MM.1S (cell line): ENCODE measurements at regions not wholly inside any gene's neighbourhood (a gene's known extent, or its start where the extent isn't known, plus 50 kb on each side); places are given as distances from the start of the nearest gene placed in this dataset.
"Not testable (repeated sequence)": the region's sequence is repeated elsewhere in the genome, so short reads cannot be mapped to it uniquely, and the experiment has no call there.

ENCODE experiments used
- CTCF ChIP-seq: fragments of 300-600 bp; sonication (generic); IDR thresholded peaks from 2 replicates; pipeline ENCODE4 v1.5.1; 2016; ENCODE audit warnings: antibody characterized with exemption, low read length, mixed read lengths
- EZH2 ChIP-seq: fragments of 300-600 bp; sonication (generic); optimal IDR thresholded peaks from 2 replicates; pipeline ENCODE3; 2017; ENCODE audit warnings: low read depth, mild to moderate bottlenecking, antibody characterized with exemption, low read length, mixed read lengths
- EZH2phosphoT487 ChIP-seq: fragments of 300-600 bp; sonication (generic); IDR thresholded peaks from 2 replicates; pipeline ENCODE4 v1.6.1; 2018; ENCODE audit warnings: antibody characterized with exemption, low read length

GRCh38 chr16:54991946-54992345 lies 61.3 kb downstream of the IRX5 start:
- TF ChIP-seq CTCF, EZH2, EZH2phosphoT487: not testable (repeated sequence)
